Vagina (tissue), 2 donors: ENCODE measurements at regions not wholly inside any gene's neighbourhood (a gene's known extent, or its start where the extent isn't known, plus 50 kb on each side); places are given as distances from the start of the nearest gene placed in this dataset.

Source experiments
- DNase-seq, 2 donors: peaks; one replicate each; pipeline ENCODE4 v3.0.0-alpha.2; 2017; ENCODE audit errors: extremely low spot score in 2 of 2
- H3K27ac ChIP-seq: fragments of 200-600 bp; sonication (generic); one replicate; pipeline ENCODE4 v1.5.1; 2019
- H3K27me3 ChIP-seq: fragments of 200-600 bp; sonication (generic); one replicate; pipeline ENCODE4 v1.5.1; 2019
- H3K36me3 ChIP-seq, 2 donors: fragments of 200-600 bp; sonication (generic); one replicate each; pipeline ENCODE4 v1.5.1; 2017 to 2019
- H3K4me1 ChIP-seq: fragments of 200-600 bp; sonication (generic); one replicate; pipeline ENCODE4 v1.5.1; 2019
- H3K4me3 ChIP-seq, 2 donors: fragments of 200-600 bp; sonication (generic); 1 replicate in 1 of 2; 2 replicates in 1 of 2; pipeline ENCODE4 v1.5.1; 2016 to 2019
- H3K9me3 ChIP-seq: fragments of 200-600 bp; sonication (generic); one replicate; pipeline ENCODE4 v1.5.1; 2019
- POLR2A ChIP-seq, 2 donors: fragments of 450-650 bp; IDR thresholded peaks; one replicate each; pipeline ENCODE4 v1.6.1; 2017; ENCODE audit warnings: antibody characterized with exemption in 2 of 2, mild to moderate bottlenecking in 2 of 2, moderate library complexity in 2 of 2
- POLR2AphosphoS5 ChIP-seq, 2 donors: sonication (generic); formaldehyde crosslinking; IDR thresholded peaks; one replicate each; pipeline ENCODE4 v1.9.0; 2017; ENCODE audit warnings: antibody characterized with exemption in 2 of 2, mild to moderate bottlenecking in 2 of 2, low read depth in 1 of 2; ENCODE audit not compliant: insufficient read depth in 1 of 2
- intact Hi-C: fragments of 100-400 bp; cut with DNase I; formaldehyde crosslinking; loops from one replicate; pipeline ENCODE4 v1.15.1; 2023
- TF ChIP-seq, protein P1 (sequence below), 3 experiments: fragments of 450-650 bp in 2 of 3; fragments of 200-600 bp in 1 of 3; sonication (generic) in 1 of 3; IDR thresholded peaks; one replicate each; pipeline ENCODE4 v1.5.1; 2017 to 2019; ENCODE audit warnings: antibody characterized with exemption in 3 of 3, mild to moderate bottlenecking in 2 of 3, moderate library complexity in 2 of 3

DNA sequence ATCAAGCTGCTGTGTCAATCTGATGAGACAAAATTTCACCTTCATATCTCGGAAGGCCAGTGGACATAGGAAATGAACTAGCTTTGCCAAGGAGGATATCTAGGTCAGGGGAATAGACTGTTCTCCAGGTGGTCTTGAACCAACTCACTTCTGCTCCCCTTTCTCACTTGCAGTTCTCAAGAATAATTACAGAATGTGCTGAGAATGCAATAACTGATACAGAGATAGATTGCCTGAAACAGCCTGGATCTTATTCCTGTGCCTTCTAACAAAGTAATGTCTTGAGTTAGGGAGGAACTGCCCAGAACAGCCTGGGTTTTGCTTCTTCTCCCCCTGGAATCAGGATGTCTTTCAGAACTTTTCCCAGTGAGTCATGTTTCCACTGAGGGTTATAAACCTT is 636.7 kb downstream of the KCNT2 start:
- Histone ChIP-seq H3K27me3 (no peaks in the 10 kb centered on the region), H3K36me3 (no peaks in the 10 kb centered on the region), H3K27ac (no peak overlapping the region), H3K9me3 (no peaks in the 10 kb centered on the region), H3K4me3 (no peak overlapping the region), H3K4me1 (no peaks in the 10 kb centered on the region)
- TF ChIP-seq, protein P1, sequence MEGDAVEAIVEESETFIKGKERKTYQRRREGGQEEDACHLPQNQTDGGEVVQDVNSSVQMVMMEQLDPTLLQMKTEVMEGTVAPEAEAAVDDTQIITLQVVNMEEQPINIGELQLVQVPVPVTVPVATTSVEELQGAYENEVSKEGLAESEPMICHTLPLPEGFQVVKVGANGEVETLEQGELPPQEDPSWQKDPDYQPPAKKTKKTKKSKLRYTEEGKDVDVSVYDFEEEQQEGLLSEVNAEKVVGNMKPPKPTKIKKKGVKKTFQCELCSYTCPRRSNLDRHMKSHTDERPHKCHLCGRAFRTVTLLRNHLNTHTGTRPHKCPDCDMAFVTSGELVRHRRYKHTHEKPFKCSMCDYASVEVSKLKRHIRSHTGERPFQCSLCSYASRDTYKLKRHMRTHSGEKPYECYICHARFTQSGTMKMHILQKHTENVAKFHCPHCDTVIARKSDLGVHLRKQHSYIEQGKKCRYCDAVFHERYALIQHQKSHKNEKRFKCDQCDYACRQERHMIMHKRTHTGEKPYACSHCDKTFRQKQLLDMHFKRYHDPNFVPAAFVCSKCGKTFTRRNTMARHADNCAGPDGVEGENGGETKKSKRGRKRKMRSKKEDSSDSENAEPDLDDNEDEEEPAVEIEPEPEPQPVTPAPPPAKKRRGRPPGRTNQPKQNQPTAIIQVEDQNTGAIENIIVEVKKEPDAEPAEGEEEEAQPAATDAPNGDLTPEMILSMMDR (IDR thresholded peaks at IDR 0.05), result no peak
- TF ChIP-seq POLR2A (IDR thresholded peaks at IDR 0.05) (no peak), POLR2AphosphoS5 (IDR thresholded peaks at IDR 0.05; ENCODE audit: insufficient read depth in 1 of 2, low read depth in 1 of 2) (no peak)
- DNase-seq, result no peak
- intact Hi-C loops, result no loop called here

DNA sequence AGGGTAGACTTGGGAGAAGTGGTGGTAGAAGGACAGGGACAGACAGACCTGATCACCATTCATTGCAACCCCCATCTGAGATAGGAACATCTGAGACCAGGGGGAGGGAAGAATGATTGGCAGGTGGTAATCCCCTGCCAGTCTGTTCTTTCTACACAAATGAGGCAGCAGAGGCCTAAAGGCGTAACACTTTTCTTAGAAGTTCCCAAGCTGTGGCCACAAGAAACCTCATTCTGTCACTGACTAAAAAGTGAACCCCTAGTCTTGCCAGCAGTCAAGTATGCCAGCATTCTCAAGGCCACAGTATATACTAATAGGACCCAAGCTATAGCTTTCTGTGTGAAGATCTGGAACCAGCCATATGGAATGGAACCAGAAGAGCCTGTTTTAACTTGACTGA is 638.0 kb downstream of the KCNT2 start:
- Histone ChIP-seq H3K27me3 (no peaks in the 10 kb centered on the region), H3K36me3 (no peaks in the 10 kb centered on the region), H3K9me3 (no peaks in the 10 kb centered on the region), H3K4me3 (no peak overlapping the region), H3K4me1 (no peaks in the 10 kb centered on the region), H3K27ac (no peak overlapping the region)
- DNase-seq, result no peak
- intact Hi-C loops, result no loop called here
- TF ChIP-seq POLR2AphosphoS5 (IDR thresholded peaks at IDR 0.05; ENCODE audit: insufficient read depth in 1 of 2, low read depth in 1 of 2) (no peak), POLR2A (IDR thresholded peaks at IDR 0.05) (no peak)
- TF ChIP-seq, protein P1 (IDR thresholded peaks at IDR 0.05), result no peak

DNA sequence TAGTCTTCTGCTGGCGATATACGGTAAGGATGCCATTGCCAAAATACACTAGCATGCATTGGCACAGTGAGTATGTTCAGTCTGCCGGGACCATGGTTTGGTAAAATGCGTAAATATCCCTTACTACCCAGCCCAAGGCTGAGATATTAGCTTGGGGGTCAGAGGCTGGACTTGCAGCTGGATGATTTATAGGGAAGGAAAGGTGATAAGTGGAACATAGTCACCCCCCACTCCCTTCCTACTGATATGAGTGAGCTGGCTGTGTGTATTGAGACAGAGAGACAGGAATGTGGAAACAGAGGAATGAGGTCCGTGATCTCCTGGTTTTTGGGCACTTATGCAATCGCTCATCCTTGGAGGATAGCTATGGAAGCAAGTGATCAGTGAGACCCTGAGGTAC is 642.8 kb downstream of the KCNT2 start:
- no peaks in the 10 kb centered on the region for H3K9me3 ChIP-seq
- no peak overlapping the region for H3K27ac ChIP-seq
- no peaks in the 10 kb centered on the region for H3K36me3 ChIP-seq
- DNase-seq, result no peak
- H3K4me1 ChIP-seq, result no peaks in the 10 kb centered on the region
- intact Hi-C loops, result no loop called here
- TF ChIP-seq POLR2A (IDR thresholded peaks at IDR 0.05), result no peak
- TF ChIP-seq POLR2AphosphoS5 (IDR thresholded peaks at IDR 0.05; ENCODE audit: insufficient read depth in 1 of 2, low read depth in 1 of 2), result no peak
- TF ChIP-seq, protein P1 (IDR thresholded peaks at IDR 0.05), result no peak
- no peaks in the 10 kb centered on the region for H3K27me3 ChIP-seq
- H3K4me3 ChIP-seq, result no peak overlapping the region

DNA sequence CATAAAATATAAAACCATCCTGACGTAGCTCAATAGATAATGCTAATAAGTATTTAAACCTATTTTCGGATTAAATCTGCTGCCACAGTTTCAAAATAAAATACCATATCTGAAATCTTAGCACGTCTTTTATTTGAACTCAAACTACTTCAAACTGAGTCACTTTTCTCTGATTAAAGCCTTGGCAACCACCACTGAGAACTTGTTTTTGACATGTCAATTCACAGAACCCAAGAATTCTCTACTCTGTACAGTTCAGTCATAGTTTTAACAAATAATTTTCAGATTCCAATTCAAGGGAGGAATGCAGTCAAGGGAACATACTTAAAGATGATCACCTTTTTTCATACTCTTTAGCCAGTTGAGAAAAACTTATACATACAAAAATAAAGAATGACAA is 643.2 kb downstream of the KCNT2 start:
- DNase-seq, result no peak
- Histone ChIP-seq H3K27ac (no peak overlapping the region), H3K36me3 (no peaks in the 10 kb centered on the region), H3K4me1 (no peaks in the 10 kb centered on the region), H3K27me3 (no peaks in the 10 kb centered on the region), H3K9me3 (no peaks in the 10 kb centered on the region), H3K4me3 (no peak overlapping the region)
- no peak for TF ChIP-seq POLR2AphosphoS5 (IDR thresholded peaks at IDR 0.05; ENCODE audit: insufficient read depth in 1 of 2, low read depth in 1 of 2)
- intact Hi-C loops, result no loop called here

DNA sequence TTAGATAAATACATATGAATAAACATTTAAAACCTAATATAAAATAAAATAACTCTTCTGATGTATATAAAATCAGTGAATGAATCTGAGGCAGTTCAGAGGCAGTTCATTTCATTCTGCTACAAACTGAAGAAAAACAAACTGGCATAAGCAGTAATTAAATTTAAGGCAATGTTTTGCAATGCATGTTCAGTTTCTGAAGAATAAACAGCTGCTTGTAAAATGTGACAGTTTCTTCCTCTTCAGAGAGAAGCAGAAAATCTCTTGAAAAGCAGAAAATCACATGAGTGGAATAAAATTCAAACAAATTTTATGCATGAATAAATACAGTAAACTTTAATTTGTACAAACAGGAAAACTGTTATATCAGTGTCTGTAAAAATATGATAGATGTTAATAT is 643.7 kb downstream of the KCNT2 start:
- Histone ChIP-seq H3K4me1 (no peaks in the 10 kb centered on the region), H3K36me3 (no peaks in the 10 kb centered on the region), H3K9me3 (no peaks in the 10 kb centered on the region), H3K27ac (no peak overlapping the region), H3K4me3 (no peak overlapping the region), H3K27me3 (no peaks in the 10 kb centered on the region)
- TF ChIP-seq POLR2AphosphoS5 (IDR thresholded peaks at IDR 0.05; ENCODE audit: insufficient read depth in 1 of 2, low read depth in 1 of 2) (no peak), POLR2A (IDR thresholded peaks at IDR 0.05) (no peak)
- TF ChIP-seq, protein P1 (IDR thresholded peaks at IDR 0.05), result no peak
- intact Hi-C loops, result no loop called here
- no peak for DNase-seq

DNA sequence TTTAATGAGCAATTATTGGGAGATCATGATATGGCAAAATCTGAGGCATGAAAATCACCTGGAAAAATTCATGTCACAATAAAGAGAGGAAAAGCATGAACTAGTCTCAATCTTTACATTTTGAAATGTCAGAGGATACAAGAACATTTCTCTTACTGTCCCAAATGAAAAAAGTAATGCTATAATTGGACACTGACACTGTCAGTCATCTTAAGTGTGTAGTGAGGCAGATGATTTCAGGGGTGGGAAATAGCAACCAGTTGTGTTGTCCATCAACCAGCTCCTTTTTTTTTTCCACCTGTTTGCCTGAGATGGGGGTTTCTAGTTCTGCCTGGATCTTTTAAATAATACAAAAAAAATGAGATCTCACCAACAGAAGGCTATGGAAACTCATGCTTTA is 646.2 kb downstream of the KCNT2 start:
- H3K9me3 ChIP-seq, result no peaks in the 10 kb centered on the region
- no peak for TF ChIP-seq POLR2AphosphoS5 (IDR thresholded peaks at IDR 0.05; ENCODE audit: insufficient read depth in 1 of 2, low read depth in 1 of 2)
- TF ChIP-seq POLR2A (IDR thresholded peaks at IDR 0.05), result no peak
- TF ChIP-seq, protein P1 (IDR thresholded peaks at IDR 0.05), result no peak
- no peak overlapping the region for H3K27ac ChIP-seq
- no peak overlapping the region for H3K4me3 ChIP-seq
- H3K36me3 ChIP-seq, result no peaks in the 10 kb centered on the region
- H3K4me1 ChIP-seq, result no peaks in the 10 kb centered on the region
- intact Hi-C loops, result no loop called here
- DNase-seq, result no peak
- no peaks in the 10 kb centered on the region for H3K27me3 ChIP-seq
